Neural progenitor cell (in vitro differentiated cells): ENCODE measurements at regions not wholly inside any gene's neighbourhood (a gene's known extent, or its start where the extent isn't known, plus 50 kb on each side); places are given as distances from the start of the nearest gene placed in this dataset.

ENCODE experiments used
- DNase-seq: peaks from one replicate; pipeline ENCODE4 v3.0.0-alpha.2; 2016; ENCODE audit warnings: low spot score
- H2AFZ ChIP-seq: fragments of 200-600 bp; sonication (generic); replicated peaks from 2 replicates; pipeline ENCODE4 v1.6.1; 2016; ENCODE audit warnings: antibody characterized with exemption
- H3F3A ChIP-seq: fragments of 200-600 bp; sonication (generic); 2 replicates; pipeline ENCODE4 v1.6.1; 2016; ENCODE audit warnings: antibody characterized with exemption, low read depth
- H3K27ac ChIP-seq: fragments of 200-600 bp; sonication (generic); 2 replicates; pipeline ENCODE4 v1.5.1; 2016; ENCODE audit warnings: mild to moderate bottlenecking
- H3K27me3 ChIP-seq: fragments of 200-600 bp; sonication (generic); 2 replicates; pipeline ENCODE4 v1.6.1; 2016; ENCODE audit warnings: mild to moderate bottlenecking, moderate library complexity
- H3K36me3 ChIP-seq: fragments of 200-600 bp; sonication (generic); 2 replicates; pipeline ENCODE4 v1.5.1; 2016
- H3K4me1 ChIP-seq: fragments of 200-600 bp; sonication (generic); 2 replicates; pipeline ENCODE4 v1.6.1; 2016; ENCODE audit warnings: mixed run types
- H3K4me2 ChIP-seq: fragments of 200-600 bp; sonication (generic); 2 replicates; pipeline ENCODE4 v1.6.1; 2016
- H3K4me3 ChIP-seq: fragments of 200-600 bp; sonication (generic); 2 replicates; pipeline ENCODE4 v1.5.1; 2016
- H3K79me2 ChIP-seq: fragments of 200-600 bp; sonication (generic); 2 replicates; pipeline ENCODE4 v1.6.1; 2016; ENCODE audit warnings: low read depth
- H3K9ac ChIP-seq: fragments of 200-600 bp; sonication (generic); 2 replicates; pipeline ENCODE4 v1.6.1; 2016
- H3K9me3 ChIP-seq: fragments of 200-600 bp; sonication (generic); 2 replicates; pipeline ENCODE4 v1.5.1; 2016; ENCODE audit warnings: low read depth
- H4K20me1 ChIP-seq: fragments of 200-600 bp; sonication (generic); 2 replicates; pipeline ENCODE4 v1.6.1; 2016; ENCODE audit warnings: low read depth
- H3K27ac Mint-ChIP-seq: 3 replicates; pipeline ENCODE4 v1.8.0; 2021; ENCODE audit warnings: mixed read lengths
- H3K27me3 Mint-ChIP-seq: 2 replicates; pipeline ENCODE4 v1.8.0; 2022; ENCODE audit warnings: low read depth, mild to moderate bottlenecking, inconsistent platforms, moderate library complexity, mixed read lengths; ENCODE audit not compliant: insufficient read depth
- H3K36me3 Mint-ChIP-seq: 3 replicates; pipeline ENCODE4 v1.8.0; 2021; ENCODE audit warnings: mixed read lengths
- H3K4me1 Mint-ChIP-seq: 3 replicates; pipeline ENCODE4 v1.8.0; 2021; ENCODE audit warnings: mixed read lengths
- H3K4me3 Mint-ChIP-seq: 3 replicates; pipeline ENCODE4 v1.8.0; 2021; ENCODE audit warnings: mild to moderate bottlenecking, moderate library complexity, mixed read lengths
- H3K9me3 Mint-ChIP-seq: 3 replicates; pipeline ENCODE4 v1.8.0; 2020; ENCODE audit warnings: mixed read lengths
- EZH2 ChIP-seq: fragments of 200-600 bp; sonication (generic); IDR thresholded peaks from 2 replicates; pipeline ENCODE4 v1.6.1; 2017; ENCODE audit warnings: antibody characterized with exemption, mild to moderate bottlenecking, moderate library complexity
- EZH2phosphoT487 ChIP-seq: fragments of 200-600 bp; sonication (generic); IDR thresholded peaks from 2 replicates; pipeline ENCODE4 v1.6.1; 2017; ENCODE audit warnings: antibody characterized with exemption
- TF ChIP-seq, protein P1 (sequence below): fragments of 200-600 bp; sonication (generic); IDR thresholded peaks from 2 replicates; pipeline ENCODE4 v1.5.1; 2017; ENCODE audit warnings: antibody characterized with exemption, mild to moderate bottlenecking

DNA sequence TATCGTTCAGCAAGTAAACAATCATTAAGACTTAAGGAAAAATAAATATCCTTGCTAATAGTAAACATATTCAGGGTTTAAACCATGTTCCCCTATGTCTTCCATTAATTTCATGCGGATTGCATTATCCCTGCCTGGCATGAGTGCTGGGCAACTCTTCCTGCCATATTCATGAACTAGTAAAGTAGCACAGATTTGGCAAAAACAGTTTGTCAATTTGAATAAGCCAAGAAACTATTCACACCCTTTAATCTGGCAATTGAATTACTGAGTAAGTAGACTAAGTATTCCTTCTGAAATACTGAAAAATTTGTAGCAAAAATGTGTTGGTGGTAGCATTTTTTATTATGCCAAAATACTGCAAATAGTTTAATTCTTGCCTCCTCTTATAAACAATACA is 512.0 kb downstream of the NLGN4X start:
- H3K27ac Mint-ChIP-seq = no peak overlapping the region
- no peaks in the 10 kb centered on the region for H3K36me3 Mint-ChIP-seq
- no peaks in the 10 kb centered on the region for H3K79me2 ChIP-seq
- no peaks in the 10 kb centered on the region for H3K4me1 Mint-ChIP-seq
- no peaks in the 10 kb centered on the region for H3K9me3 ChIP-seq
- no peaks in the 10 kb centered on the region for H3K4me1 ChIP-seq
- no peaks in the 10 kb centered on the region for H3K36me3 ChIP-seq
- no peak overlapping the region for H3K27ac ChIP-seq
- H3K9ac ChIP-seq = no peak overlapping the region
- TF ChIP-seq, protein P1, sequence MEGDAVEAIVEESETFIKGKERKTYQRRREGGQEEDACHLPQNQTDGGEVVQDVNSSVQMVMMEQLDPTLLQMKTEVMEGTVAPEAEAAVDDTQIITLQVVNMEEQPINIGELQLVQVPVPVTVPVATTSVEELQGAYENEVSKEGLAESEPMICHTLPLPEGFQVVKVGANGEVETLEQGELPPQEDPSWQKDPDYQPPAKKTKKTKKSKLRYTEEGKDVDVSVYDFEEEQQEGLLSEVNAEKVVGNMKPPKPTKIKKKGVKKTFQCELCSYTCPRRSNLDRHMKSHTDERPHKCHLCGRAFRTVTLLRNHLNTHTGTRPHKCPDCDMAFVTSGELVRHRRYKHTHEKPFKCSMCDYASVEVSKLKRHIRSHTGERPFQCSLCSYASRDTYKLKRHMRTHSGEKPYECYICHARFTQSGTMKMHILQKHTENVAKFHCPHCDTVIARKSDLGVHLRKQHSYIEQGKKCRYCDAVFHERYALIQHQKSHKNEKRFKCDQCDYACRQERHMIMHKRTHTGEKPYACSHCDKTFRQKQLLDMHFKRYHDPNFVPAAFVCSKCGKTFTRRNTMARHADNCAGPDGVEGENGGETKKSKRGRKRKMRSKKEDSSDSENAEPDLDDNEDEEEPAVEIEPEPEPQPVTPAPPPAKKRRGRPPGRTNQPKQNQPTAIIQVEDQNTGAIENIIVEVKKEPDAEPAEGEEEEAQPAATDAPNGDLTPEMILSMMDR = no peak
- no peak for TF ChIP-seq EZH2
- no peak for TF ChIP-seq EZH2phosphoT487
- H3K4me3 Mint-ChIP-seq = no peak overlapping the region
- no peaks in the 10 kb centered on the region for H4K20me1 ChIP-seq
- no peaks in the 10 kb centered on the region for H3F3A ChIP-seq
- peaks cover 2% of the 10 kb centered on the region for H3K27me3 Mint-ChIP-seq
- H3K4me2 ChIP-seq = no peak overlapping the region
- H3K4me3 ChIP-seq = no peak overlapping the region
- no peaks in the 10 kb centered on the region for H3K9me3 Mint-ChIP-seq
- no peak overlapping the region for H2AFZ ChIP-seq
- DNase-seq = no peak
- H3K27me3 ChIP-seq = no peaks in the 10 kb centered on the region

DNA sequence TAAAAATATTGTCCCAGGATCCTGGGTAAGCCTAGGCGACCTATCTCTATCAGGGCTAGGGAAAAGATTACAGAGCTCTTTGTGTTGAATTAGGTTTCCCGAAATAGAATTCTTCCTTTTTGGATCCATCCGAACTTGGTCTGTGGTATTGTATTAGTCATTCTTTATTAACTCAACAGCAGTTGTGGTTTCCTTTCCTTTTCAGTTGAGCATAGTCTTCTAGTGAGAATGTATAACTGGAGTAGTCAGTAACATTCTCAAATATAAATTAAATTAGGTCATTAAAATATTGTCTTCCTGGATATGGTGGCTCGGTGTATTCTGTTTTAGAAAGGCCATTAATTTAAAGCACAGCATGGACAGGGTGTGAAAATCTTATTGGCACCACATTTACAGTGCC is 520.4 kb downstream of the NLGN4X start:
- Mint-ChIP-seq H3K9me3 (no peaks in the 10 kb centered on the region), H3K4me1 (peaks cover 3% of the 10 kb centered on the region), H3K4me3 (no peak overlapping the region), H3K27me3 (no peaks in the 10 kb centered on the region), H3K36me3 (no peaks in the 10 kb centered on the region), H3K27ac (no peak overlapping the region)
- H3K4me2 ChIP-seq = no peak overlapping the region
- H3K9ac ChIP-seq = no peak overlapping the region
- H2AFZ ChIP-seq = no peak overlapping the region
- H3F3A ChIP-seq = no peaks in the 10 kb centered on the region
- TF ChIP-seq EZH2phosphoT487 (no peak), EZH2 (no peak)
- TF ChIP-seq, protein P1 = no peak
- no peaks in the 10 kb centered on the region for H3K79me2 ChIP-seq
- H3K4me3 ChIP-seq = no peak overlapping the region
- H3K27me3 ChIP-seq = no peaks in the 10 kb centered on the region
- no peaks in the 10 kb centered on the region for H3K9me3 ChIP-seq
- no peaks in the 10 kb centered on the region for H3K36me3 ChIP-seq
- H3K4me1 ChIP-seq = no peaks in the 10 kb centered on the region
- no peaks in the 10 kb centered on the region for H4K20me1 ChIP-seq
- DNase-seq = no peak
- H3K27ac ChIP-seq = no peak overlapping the region

DNA sequence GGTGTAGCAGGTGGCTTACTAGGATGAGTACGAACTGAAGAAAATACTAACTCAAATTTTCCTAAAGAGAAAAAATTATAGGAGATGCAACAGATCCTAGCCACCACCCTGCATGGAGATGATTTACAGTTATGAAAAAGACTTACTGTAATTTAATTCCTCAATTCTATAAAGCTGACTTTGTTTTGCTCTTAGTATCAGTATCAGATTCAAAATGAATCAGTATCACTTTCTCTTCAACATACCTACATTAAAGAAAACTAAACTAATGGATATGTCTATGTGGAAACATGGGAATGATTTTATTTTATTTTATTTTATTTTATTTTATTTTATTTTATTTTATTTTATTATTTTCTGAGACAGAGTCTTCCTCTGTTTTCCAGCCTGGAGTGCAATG is 525.8 kb downstream of the NLGN4X start:
- no peak for DNase-seq
- Histone ChIP-seq H3K4me1 (no peaks in the 10 kb centered on the region), H3K4me2 (no peak overlapping the region), H3K4me3 (no peak overlapping the region), H3K27me3 (no peaks in the 10 kb centered on the region), H3F3A (no peaks in the 10 kb centered on the region), H3K36me3 (no peaks in the 10 kb centered on the region), H3K9me3 (no peaks in the 10 kb centered on the region), H3K27ac (no peak overlapping the region), H3K9ac (no peak overlapping the region), H2AFZ (no peak overlapping the region), H3K79me2 (no peaks in the 10 kb centered on the region), H4K20me1 (no peaks in the 10 kb centered on the region)
- Mint-ChIP-seq H3K27ac (no peak overlapping the region), H3K36me3 (no peaks in the 10 kb centered on the region), H3K4me3 (no peak overlapping the region), H3K27me3 (no peaks in the 10 kb centered on the region), H3K4me1 (peaks cover 2% of the 10 kb centered on the region), H3K9me3 (no peaks in the 10 kb centered on the region)
- no peak for TF ChIP-seq EZH2
- TF ChIP-seq EZH2phosphoT487 = no peak
- TF ChIP-seq, protein P1 = no peak

DNA sequence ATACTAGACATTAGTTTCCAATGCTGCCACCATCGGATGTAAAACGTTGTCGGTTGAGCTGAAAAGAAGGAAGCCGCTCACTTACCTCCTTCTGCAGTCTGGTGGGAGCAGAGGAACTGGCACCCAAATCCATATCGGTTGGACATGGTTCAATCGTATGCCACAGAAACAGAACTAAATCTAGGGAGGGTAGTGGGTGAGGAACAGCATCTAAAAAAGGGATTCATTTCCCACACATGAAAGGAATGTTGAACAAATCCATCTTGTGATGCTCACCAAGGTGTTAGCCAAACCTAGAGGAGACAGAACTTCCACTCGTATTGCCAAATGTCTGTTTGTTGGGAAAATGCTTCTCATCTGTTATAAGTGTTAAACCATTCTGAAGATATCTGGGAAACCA is 532.7 kb downstream of the NLGN4X start:
- Histone ChIP-seq H3K36me3 (no peaks in the 10 kb centered on the region), H3K79me2 (no peaks in the 10 kb centered on the region), H2AFZ (no peak overlapping the region), H3K4me2 (no peak overlapping the region), H3K9ac (no peak overlapping the region), H3K9me3 (no peaks in the 10 kb centered on the region), H4K20me1 (no peaks in the 10 kb centered on the region), H3K27me3 (no peaks in the 10 kb centered on the region), H3K4me1 (no peaks in the 10 kb centered on the region), H3K4me3 (no peak overlapping the region), H3F3A (no peaks in the 10 kb centered on the region), H3K27ac (no peak overlapping the region)
- H3K4me3 Mint-ChIP-seq = no peak overlapping the region
- TF ChIP-seq, protein P1 = no peak
- TF ChIP-seq EZH2 (no peak), EZH2phosphoT487 (no peak)
- no peaks in the 10 kb centered on the region for H3K9me3 Mint-ChIP-seq
- H3K4me1 Mint-ChIP-seq = no peaks in the 10 kb centered on the region
- H3K36me3 Mint-ChIP-seq = no peaks in the 10 kb centered on the region
- DNase-seq = no peak
- no peak overlapping the region for H3K27ac Mint-ChIP-seq
- H3K27me3 Mint-ChIP-seq = no peaks in the 10 kb centered on the region
